HUDEP-2 (cell line): ENCODE measurements at regions not wholly inside any gene's neighbourhood (a gene's known extent, or its start where the extent isn't known, plus 50 kb on each side); places are given as distances from the start of the nearest gene placed in this dataset.

Source experiments
- DNase-seq, 76 experiments: peaks; one replicate each; lab custom pipeline; 2025; ENCODE audit not compliant: unreplicated experiment in 76 of 76; lab: John Stamatoyannopoulos, UW

DNA sequence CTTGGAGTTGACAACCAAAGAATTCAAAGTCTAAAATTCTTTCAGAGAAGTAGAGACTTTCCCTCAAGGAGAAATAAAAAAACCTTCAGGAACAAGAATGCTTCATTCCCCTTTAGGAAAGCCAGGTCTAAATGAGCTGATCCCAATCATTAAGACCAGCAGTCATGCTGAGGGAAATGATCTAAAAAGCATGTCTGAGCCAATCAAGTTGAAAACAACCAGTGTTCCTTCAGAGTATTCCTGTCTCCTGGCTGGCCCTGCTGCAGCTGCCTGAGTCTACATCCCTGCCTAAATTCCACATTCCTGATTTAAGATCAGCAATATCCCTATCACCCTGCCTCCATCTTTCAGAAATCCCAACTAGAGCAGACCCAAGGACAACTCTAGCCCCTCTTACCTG lies 244.5 kb downstream of the PLK2 start:
- DNase-seq, result no peak

GRCh38 chr5:58211441-58211840 lies 248.4 kb downstream of the PLK2 start:
- DNase-seq, result no peak

- DNase-seq, result no peak
Observed at GRCh38 chr5:58208674-58209073, 251.2 kb downstream of the PLK2 start.

- DNase-seq, result no peak
Observed at GRCh38 chr5:58207076-58207475, 252.8 kb downstream of the PLK2 start.

GRCh38 chr5:58204966-58205365 lies 254.9 kb downstream of the PLK2 start:
- no peak for DNase-seq

- DNase-seq, result no peak
Observed at GRCh38 chr5:58202941-58203444, 256.9 kb downstream of the PLK2 start.

DNA sequence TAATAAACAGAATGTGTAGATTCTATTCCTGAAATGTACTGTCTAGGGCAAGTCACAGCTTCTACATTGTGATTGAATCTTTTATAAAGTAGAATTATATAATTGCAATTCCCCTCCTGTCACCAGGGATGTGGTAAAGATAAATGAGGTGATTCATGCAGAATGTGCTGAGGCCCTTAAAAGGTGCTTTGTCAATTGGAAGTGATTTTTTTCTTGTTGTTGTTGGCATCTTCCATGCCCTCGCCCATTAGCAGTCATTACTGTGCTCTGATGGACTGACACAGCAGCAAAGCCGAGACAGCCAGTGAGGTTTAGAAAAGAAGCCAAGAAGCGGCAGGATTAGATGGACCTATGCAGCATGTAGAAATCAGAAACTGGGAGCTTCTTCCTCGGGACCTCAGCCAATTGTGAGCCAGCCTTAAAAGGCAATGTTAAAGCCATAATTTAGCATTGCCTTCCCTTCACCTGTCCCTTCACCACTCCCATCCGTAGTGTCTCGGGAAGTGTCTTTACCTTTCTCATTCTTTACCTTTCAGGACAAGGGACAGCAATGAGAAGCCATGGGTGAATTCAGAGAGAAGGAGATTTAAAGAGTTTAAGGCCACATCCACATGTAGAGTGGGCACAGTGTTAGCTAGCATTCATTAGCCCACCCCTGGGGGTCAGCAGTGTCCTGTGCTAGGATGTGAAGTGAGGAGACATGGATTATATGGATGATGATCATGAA lies 257.8 kb downstream of the PLK2 start:
- no peak for DNase-seq

- no peak for DNase-seq
Observed at GRCh38 chr5:58200451-58200850, 259.4 kb downstream of the PLK2 start.

DNA sequence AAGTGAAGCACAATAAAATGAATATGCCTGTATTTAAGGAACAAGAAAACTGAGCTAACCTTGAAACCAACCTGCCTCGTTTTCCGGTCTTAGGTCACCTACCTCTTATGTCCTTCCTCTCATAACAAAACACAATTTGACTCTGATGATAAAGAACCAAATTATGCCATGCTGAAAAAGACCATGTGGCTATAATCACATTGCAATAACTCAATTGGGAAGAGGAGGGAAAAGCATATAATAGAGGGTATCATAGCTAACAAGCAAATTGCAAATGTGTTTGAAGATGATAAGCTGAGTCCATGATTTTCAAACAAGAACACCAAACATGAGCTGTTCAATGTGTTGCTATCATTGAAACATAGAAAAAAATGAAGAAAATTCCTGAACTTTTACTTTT lies 260.8 kb downstream of the PLK2 start:
- DNase-seq, result no peak

- DNase-seq, result no peak
Observed at GRCh38 chr5:58198330-58198729, 261.6 kb downstream of the PLK2 start.

GRCh38 chr5:58197875-58198274 lies 262.0 kb downstream of the PLK2 start:
- DNase-seq, result no peak

DNA sequence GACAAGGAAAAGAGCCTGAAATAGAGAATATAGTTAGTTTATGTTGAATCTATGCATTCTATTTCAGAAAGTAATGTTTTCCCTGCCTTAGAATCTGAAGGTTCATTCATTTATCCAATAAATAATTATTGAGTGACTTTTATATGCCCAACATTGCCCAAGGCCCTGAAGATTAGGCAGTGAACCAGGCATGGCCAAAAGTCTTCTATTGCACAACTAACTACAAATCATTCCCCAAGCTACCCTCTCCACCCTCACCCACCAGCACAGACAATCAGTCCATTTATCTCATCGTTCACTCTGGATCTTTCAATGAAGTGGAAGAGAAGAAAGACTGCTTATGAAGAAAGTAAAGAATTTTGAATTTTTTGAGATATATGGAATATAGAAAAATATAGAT lies 268.4 kb downstream of the PLK2 start:
- DNase-seq, result no peak

DNA sequence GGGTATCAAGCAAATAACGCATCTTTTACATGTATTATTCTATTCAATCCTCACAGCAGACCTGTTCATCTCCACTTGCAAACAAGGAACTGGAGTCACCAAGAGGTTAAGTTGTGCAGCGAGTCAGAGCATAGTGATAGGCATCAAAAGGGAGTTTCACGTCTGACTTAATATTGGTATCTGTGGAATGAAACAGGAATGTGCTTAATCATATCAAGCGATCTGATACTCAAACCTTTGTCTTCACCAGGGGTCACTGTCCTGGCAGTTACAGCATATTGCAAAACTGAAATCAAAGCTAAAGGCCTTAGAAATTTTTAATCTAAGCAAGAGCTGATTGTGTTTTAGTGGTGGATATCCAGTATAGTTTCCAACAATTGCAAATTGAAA lies 271.6 kb downstream of the PLK2 start:
- no peak for DNase-seq

DNA sequence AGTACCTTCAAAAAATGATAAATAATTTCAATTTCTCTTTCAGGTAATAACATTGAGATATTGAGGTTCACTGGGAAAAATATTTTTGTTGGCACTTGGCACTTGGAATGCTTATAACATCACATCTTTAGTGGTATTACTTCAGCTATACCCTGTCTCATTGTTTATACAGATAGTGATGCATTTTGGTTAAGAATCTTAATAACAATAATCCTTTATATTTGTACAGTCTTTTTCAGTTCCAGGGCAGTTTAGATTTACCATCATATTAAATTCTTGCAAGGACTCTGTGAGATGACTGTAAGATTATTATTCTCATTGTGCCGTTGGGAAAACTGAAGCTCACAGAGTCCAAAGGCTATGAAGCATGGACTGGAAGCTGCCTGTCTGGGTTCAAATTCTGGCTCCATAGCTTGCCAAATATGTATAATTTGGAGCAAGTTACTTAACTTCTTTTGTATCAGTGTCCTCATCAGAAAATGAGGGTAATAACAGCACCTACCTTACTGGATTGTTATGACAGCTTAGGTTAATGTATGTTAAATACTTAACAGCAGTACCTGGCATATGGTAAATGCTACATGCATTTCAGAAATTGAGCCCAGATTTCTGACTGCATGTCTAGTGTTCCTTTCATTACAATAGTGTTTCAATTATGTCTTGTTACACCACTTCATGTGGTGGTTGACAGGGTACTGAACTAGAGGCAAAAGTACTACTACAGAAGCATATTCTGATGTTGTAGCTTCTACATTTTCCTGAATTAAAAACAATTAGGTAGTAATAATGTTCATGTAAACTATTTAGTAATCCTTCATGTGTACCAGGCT lies 272.2 kb downstream of the PLK2 start:
- no peak for DNase-seq

- DNase-seq, result no peak
Observed at GRCh38 chr5:58185801-58186200, 274.1 kb downstream of the PLK2 start.

- DNase-seq, result no peak
Observed at GRCh38 chr5:58185397-58185796, 274.5 kb downstream of the PLK2 start.

DNA sequence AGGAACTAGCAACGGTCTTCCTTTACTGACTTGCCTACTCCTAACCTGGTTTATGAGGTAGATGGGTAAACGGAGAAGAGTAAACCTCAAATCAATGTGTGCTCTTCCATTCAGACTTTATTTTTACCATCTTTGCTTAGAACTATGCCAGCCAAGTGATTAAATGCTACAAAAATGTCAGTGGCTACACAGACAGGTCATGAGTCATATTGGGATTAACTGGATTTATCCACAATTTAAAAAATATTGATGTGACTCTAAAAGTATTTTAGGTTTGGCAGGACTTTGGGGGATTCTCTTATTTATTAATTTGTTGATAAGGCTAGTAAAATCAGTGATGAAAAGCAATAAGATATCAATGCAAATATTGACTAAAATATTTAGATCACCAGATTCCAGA lies 275.0 kb downstream of the PLK2 start:
- no peak for DNase-seq

GRCh38 chr5:58183786-58184085 lies 276.1 kb downstream of the PLK2 start:
- no peak for DNase-seq

DNA sequence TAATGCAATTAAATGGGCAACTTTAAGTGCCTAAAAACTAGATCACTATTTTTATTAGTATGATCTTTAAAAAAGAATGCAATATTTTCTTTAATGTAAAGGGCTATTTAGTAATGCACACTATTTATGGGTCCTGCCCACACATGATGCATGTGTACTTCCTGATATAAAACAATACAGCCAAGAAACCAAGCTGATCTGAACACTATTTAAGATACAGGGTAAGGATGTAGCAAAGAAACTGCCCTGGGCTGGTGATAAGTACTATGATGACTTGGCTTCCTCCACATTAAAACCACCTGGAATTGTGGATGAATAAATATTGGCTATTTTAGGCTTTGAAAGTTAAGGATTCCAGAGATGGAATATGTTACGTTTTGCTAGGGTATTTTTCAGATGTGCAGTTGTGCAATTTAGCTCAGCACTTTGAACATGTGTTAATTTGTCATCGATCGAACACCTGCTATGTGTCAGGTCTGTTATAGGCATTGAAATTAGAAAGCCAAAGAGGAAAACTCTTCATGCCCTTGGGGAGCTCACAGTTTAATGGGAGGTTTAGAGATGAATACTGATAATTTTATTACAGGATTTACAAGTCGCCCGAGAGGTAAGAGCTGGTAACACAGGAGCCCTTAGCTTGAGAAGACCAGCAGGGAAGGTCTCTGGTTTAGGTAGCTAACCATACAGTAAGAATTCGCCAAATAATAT lies 276.7 kb downstream of the PLK2 start:
- DNase-seq, result no peak

DNA sequence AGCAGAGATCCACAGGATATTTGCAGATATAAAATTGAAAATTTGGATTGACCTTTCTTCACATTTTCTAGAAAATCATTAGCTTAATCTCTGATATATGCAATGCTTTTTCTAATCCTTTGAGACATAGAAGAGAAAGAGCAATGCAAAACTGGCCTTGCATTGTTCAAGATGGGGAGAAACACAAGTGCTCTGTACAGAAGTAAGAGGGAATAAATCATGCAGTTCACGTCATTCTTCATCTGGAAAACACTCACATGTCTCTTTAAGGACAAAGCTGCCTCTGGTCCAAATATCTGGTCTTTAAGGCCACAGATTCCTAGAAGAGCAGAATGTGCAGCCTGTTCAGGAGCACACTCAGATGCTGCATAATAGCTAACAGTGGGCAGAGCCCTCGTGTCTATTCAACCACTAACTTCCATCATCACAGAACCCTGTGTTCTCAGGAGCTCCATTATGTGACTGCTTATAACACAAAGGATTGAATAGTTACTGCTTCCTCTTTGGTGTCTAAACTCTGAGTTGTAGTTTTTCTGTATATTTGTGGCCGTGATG lies 277.5 kb downstream of the PLK2 start:
- no peak for DNase-seq

DNA sequence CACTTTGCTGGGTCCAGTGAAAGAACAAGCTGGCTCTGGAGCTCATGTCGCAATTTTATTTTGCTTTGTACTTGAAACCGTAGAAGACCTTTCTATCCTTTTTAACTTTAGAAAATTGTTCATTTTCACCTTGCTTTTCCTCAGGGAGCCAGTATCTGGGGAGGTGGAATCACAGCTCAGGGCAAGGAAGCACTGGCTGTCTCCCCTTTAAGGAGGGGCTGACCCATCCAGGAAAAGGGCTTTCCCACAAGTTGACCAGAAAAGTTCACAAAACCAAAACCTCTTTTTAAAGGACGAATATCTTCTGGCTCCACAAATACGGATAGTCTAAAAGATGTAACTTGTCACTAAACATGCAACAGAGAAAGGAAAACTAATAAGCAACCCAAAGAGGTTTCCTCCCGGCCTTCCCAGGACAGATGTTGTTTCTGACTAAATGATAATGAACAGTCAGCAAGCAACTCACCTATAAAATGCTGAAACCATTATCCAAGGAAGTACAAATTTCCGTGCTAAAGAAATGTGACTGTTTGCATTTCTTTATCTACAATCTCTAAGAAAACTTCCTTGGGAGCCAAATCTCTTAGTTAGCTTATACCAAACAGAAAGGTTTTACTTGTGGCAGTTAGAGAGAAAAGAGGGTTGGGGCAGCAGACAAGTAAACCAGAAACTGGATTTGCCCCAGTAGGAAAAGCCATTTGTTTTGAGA lies 278.2 kb downstream of the PLK2 start:
- DNase-seq, result no peak
